Fibroblast of the aortic adventitia (primary cell): ENCODE measurements at regions not wholly inside any gene's neighbourhood (a gene's known extent, or its start where the extent isn't known, plus 50 kb on each side); places are given as distances from the start of the nearest gene placed in this dataset.

Experiments
- DNase-seq: peaks from one replicate; pipeline ENCODE4 v3.0.0-alpha.2; 2010; ENCODE audit warnings: low read depth
- H3K4me3 ChIP-seq: 2 replicates; pipeline ENCODE4 v1.5.1; 2011; ENCODE audit warnings: low read depth, mild to moderate bottlenecking, control low read depth, low read length, moderate library complexity
- TF ChIP-seq, protein P1 (sequence below): IDR thresholded peaks from 2 replicates; pipeline ENCODE4 v1.5.1; 2011; ENCODE audit warnings: mild to moderate bottlenecking, low read length, control low read depth, inconsistent platforms; ENCODE audit not compliant: insufficient read depth

DNA sequence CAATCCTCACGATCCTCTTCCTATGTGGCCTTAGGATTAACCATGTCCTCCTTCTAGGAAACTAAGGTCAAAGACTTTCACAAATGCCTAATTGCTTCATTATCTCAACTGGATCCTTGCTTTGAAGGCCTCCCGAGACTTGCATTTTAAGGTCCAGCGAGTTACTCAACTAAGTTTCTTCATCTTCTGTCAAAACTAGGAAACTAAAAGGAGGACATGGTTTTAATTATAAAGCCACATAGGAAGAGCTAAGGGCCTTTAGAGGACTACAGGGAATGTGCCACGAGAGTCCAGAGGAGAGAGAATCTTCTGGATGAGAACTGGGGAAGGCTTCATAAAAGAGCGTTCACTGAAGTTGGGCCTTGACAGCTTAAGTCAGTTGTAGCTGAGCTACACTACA, 87.8 kb upstream of the LPP start:
- no peak for DNase-seq
- TF ChIP-seq, protein P1, sequence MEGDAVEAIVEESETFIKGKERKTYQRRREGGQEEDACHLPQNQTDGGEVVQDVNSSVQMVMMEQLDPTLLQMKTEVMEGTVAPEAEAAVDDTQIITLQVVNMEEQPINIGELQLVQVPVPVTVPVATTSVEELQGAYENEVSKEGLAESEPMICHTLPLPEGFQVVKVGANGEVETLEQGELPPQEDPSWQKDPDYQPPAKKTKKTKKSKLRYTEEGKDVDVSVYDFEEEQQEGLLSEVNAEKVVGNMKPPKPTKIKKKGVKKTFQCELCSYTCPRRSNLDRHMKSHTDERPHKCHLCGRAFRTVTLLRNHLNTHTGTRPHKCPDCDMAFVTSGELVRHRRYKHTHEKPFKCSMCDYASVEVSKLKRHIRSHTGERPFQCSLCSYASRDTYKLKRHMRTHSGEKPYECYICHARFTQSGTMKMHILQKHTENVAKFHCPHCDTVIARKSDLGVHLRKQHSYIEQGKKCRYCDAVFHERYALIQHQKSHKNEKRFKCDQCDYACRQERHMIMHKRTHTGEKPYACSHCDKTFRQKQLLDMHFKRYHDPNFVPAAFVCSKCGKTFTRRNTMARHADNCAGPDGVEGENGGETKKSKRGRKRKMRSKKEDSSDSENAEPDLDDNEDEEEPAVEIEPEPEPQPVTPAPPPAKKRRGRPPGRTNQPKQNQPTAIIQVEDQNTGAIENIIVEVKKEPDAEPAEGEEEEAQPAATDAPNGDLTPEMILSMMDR = no peak
- no peak overlapping the region for H3K4me3 ChIP-seq

GRCh38 chr3:188067932-188068331, 86.0 kb upstream of the LPP start:
- peak; percentile 44 for DNase-seq
- H3K4me3 ChIP-seq = no peak overlapping the region
- TF ChIP-seq, protein P1 = no peak

DNA sequence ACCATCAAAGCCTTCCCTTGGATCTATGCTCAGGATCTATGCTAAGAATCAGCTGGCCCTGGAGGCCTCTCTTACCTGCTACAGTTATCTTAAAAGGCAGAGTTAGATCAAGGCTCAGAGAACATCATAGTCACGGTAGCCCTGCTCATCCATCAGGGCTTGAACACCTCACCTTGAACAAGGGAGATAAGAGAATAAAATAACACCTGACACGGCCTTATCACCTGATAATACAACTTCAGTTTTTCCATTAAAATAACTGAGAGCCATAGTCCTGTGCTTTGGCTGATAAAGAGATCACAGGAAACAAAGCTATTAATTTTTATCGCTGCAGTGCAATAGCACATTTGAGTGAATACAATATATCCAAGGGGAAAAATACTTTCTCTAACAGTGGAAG, 85.6 kb upstream of the LPP start:
- DNase-seq = no peak
- TF ChIP-seq, protein P1 = no peak

DNA sequence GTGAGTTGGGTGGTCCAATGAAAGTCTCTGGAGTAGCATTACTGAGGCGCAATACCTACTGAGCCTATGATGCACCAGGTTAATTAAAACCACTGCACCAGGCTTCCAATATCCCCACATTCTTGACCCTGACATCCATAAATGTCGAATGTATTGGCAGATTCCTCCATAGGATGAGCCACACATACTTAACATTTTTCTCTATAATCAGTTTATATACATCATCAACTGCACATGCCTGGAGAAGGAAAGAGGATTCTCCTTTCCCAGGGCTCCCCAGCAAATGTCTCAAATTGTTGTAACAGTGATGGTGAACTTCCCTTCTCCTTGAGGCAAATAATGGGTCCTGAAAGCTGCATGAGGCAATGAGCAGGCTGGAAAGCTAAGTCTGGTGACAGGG, 82.3 kb upstream of the LPP start:
- DNase-seq = no peak
- TF ChIP-seq, protein P1 = no peak
- H3K4me3 ChIP-seq = no peak overlapping the region

More for the DNA sequence above, 85.6 kb upstream of the LPP start:
- no peak overlapping the region for H3K4me3 ChIP-seq

- TF ChIP-seq, protein P1 = no peak
- no peak overlapping the region for H3K4me3 ChIP-seq
- no peak for DNase-seq
Observed at GRCh38 chr3:188076176-188076575, 77.8 kb upstream of the LPP start.

DNA sequence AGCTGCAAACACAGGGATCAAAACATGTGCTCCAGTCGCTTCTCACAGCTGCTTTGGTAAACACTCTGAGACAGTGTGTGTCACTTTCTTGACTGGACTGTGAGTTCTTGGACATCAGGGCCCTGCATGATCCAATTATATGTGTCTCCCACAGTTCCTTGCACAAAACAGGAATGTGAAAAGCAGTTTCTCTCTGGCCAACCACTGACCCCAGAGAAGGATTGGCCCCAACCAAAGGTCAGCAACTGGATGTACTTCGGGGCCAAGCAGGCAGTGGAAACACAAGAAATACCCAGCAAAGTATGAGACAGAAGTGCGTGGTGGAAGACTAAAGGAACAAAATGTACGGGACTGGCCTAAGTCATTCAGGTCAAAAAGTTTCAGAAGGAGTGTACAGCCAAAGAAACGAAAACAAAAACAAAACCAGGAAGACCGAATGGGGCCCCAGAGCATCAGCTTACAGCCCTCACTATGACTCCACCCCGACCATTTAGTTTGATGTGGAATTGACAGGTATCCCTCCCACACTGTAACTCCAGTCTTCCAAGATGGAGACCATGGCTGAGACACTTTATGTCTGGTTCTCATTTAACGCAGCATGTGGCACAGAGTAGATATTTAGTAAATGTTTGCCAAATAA, 76.7 kb upstream of the LPP start:
- no peak overlapping the region for H3K4me3 ChIP-seq
- TF ChIP-seq, protein P1 = no peak
- DNase-seq = no peak

DNA sequence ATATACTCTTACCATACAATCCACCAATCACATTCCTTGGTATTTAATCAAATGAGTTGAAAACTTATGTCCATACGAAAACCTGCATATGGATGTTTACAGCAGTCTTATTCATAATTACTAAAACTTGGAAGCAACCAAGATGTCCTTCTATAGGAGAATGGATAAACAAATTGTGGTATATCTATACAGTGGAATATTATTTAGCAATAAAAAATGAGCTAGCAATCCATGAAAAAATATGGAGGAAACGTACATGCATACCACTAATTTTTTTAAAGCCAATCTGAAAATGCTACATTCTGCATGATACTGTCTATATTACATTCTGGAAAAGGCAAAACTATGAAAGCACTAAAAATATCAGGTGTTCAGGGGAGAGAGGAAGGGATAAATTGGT, 73.9 kb upstream of the LPP start:
- no peak for DNase-seq
- TF ChIP-seq, protein P1 = no peak
- no peak overlapping the region for H3K4me3 ChIP-seq
